Activated T-helper 2 cell treated with anti-CD3 and anti-CD28 coated beads, Interferon-gamma antibody, Interleukin-2, Interleukin-4, amounts not matched to agents 10 μg/mL and 5 μg/mL and 100 μg/mL, durations not matched to agents 14 hours and 24 hours and 36 hours (primary cell): ENCODE measurements at regions not wholly inside any gene's neighbourhood (a gene's known extent, or its start where the extent isn't known, plus 50 kb on each side); places are given as distances from the start of the nearest gene placed in this dataset.

Experiments used
- DNase-seq: peaks from one replicate; pipeline ENCODE4 v3.0.0; 2021; ENCODE audit warnings: low spot score
- H3K27ac Mint-ChIP-seq: one replicate; pipeline ENCODE4 v1.8.0; 2021; ENCODE audit warnings: mixed read lengths
- H3K27me3 Mint-ChIP-seq: one replicate; pipeline ENCODE4 v1.8.0; 2021; ENCODE audit warnings: low read depth, mixed read lengths
- H3K36me3 Mint-ChIP-seq: one replicate; pipeline ENCODE4 v1.8.0; 2021; ENCODE audit warnings: low read depth, mixed read lengths
- H3K4me1 Mint-ChIP-seq: one replicate; pipeline ENCODE4 v1.8.0; 2021; ENCODE audit warnings: low read depth, mixed read lengths
- H3K4me3 Mint-ChIP-seq: one replicate; pipeline ENCODE4 v1.8.0; 2021; ENCODE audit warnings: low read depth, mild to moderate bottlenecking, moderate library complexity, mixed read lengths
- H3K9me3 Mint-ChIP-seq: one replicate; pipeline ENCODE4 v1.8.0; 2021; ENCODE audit warnings: mixed read lengths
- intact Hi-C: fragments of 100-400 bp; cut with micrococcal nuclease; formaldehyde crosslinking; loops from one replicate; pipeline ENCODE4 v1.15.1; 2023

GRCh38 chr6:98526465-98526864 is 307.9 kb upstream of the POU3F2 start:
- no peaks in the 10 kb centered on the region for H3K4me1 Mint-ChIP-seq
- H3K27me3 Mint-ChIP-seq: no peaks in the 10 kb centered on the region
- no peaks in the 10 kb centered on the region for H3K36me3 Mint-ChIP-seq
- no peak overlapping the region for H3K27ac Mint-ChIP-seq
- no peak for DNase-seq
- no peak overlapping the region for H3K4me3 Mint-ChIP-seq
- no peaks in the 10 kb centered on the region for H3K9me3 Mint-ChIP-seq
- intact Hi-C loops: no loop called here

GRCh38 chr6:98529364-98529763 is 305.0 kb upstream of the POU3F2 start:
- no peak overlapping the region for H3K27ac Mint-ChIP-seq
- H3K4me3 Mint-ChIP-seq: no peak overlapping the region
- no peaks in the 10 kb centered on the region for H3K27me3 Mint-ChIP-seq
- no peak for DNase-seq
- intact Hi-C loops: no loop called here
- H3K4me1 Mint-ChIP-seq: no peaks in the 10 kb centered on the region
- no peaks in the 10 kb centered on the region for H3K9me3 Mint-ChIP-seq
- H3K36me3 Mint-ChIP-seq: no peaks in the 10 kb centered on the region

- H3K27me3 Mint-ChIP-seq: no peaks in the 10 kb centered on the region
- intact Hi-C loops: no loop called here
Observed at GRCh38 chr6:98530732-98531131, 303.6 kb upstream of the POU3F2 start.

GRCh38 chr6:98532004-98532403 is 302.4 kb upstream of the POU3F2 start:
- Mint-ChIP-seq H3K4me1 (no peaks in the 10 kb centered on the region), H3K4me3 (no peak overlapping the region), H3K9me3 (no peaks in the 10 kb centered on the region), H3K36me3 (no peaks in the 10 kb centered on the region), H3K27ac (no peak overlapping the region), H3K27me3 (no peaks in the 10 kb centered on the region)
- intact Hi-C loops: no loop called here
- DNase-seq: no peak

More at GRCh38 chr6:98530732-98531131, 303.6 kb upstream of the POU3F2 start:
- Mint-ChIP-seq H3K4me1 (no peaks in the 10 kb centered on the region), H3K36me3 (no peaks in the 10 kb centered on the region), H3K27ac (no peak overlapping the region), H3K4me3 (no peak overlapping the region), H3K9me3 (no peaks in the 10 kb centered on the region)
- no peak for DNase-seq

GRCh38 chr6:98539741-98540140 is 294.6 kb upstream of the POU3F2 start:
- Mint-ChIP-seq H3K9me3 (no peaks in the 10 kb centered on the region), H3K4me1 (no peaks in the 10 kb centered on the region)

GRCh38 chr6:98546376-98546775 is 288.0 kb upstream of the POU3F2 start:
- no peaks in the 10 kb centered on the region for H3K9me3 Mint-ChIP-seq
- no peak for DNase-seq
- no peaks in the 10 kb centered on the region for H3K27me3 Mint-ChIP-seq
- H3K4me3 Mint-ChIP-seq: no peak overlapping the region
- intact Hi-C loops: no loop called here
- H3K4me1 Mint-ChIP-seq: no peaks in the 10 kb centered on the region
- no peaks in the 10 kb centered on the region for H3K36me3 Mint-ChIP-seq
- H3K27ac Mint-ChIP-seq: no peak overlapping the region

More at GRCh38 chr6:98539741-98540140, 294.6 kb upstream of the POU3F2 start:
- intact Hi-C loops: no loop called here
- H3K27me3 Mint-ChIP-seq: no peaks in the 10 kb centered on the region
- DNase-seq: no peak
- no peak overlapping the region for H3K4me3 Mint-ChIP-seq
- no peaks in the 10 kb centered on the region for H3K36me3 Mint-ChIP-seq
- H3K27ac Mint-ChIP-seq: no peak overlapping the region

- no peaks in the 10 kb centered on the region for H3K9me3 Mint-ChIP-seq
- no peaks in the 10 kb centered on the region for H3K36me3 Mint-ChIP-seq
- intact Hi-C loops: no loop called here
Observed at GRCh38 chr6:98547151-98547550, 287.2 kb upstream of the POU3F2 start.

GRCh38 chr6:98547634-98548033 is 286.7 kb upstream of the POU3F2 start:
- H3K27me3 Mint-ChIP-seq: no peaks in the 10 kb centered on the region
- no peaks in the 10 kb centered on the region for H3K4me1 Mint-ChIP-seq
- no peaks in the 10 kb centered on the region for H3K36me3 Mint-ChIP-seq
- no peak overlapping the region for H3K27ac Mint-ChIP-seq
- DNase-seq: no peak
- H3K9me3 Mint-ChIP-seq: no peaks in the 10 kb centered on the region
- H3K4me3 Mint-ChIP-seq: no peak overlapping the region
- intact Hi-C loops: no loop called here

More at GRCh38 chr6:98547151-98547550, 287.2 kb upstream of the POU3F2 start:
- no peak overlapping the region for H3K27ac Mint-ChIP-seq
- H3K4me1 Mint-ChIP-seq: no peaks in the 10 kb centered on the region
- no peaks in the 10 kb centered on the region for H3K27me3 Mint-ChIP-seq
- no peak overlapping the region for H3K4me3 Mint-ChIP-seq
- no peak for DNase-seq

- intact Hi-C loops: no loop called here
- Mint-ChIP-seq H3K27ac (no peak overlapping the region), H3K9me3 (no peaks in the 10 kb centered on the region), H3K36me3 (no peaks in the 10 kb centered on the region), H3K4me1 (no peaks in the 10 kb centered on the region), H3K4me3 (no peak overlapping the region), H3K27me3 (no peaks in the 10 kb centered on the region)
- no peak for DNase-seq
Observed at GRCh38 chr6:98548301-98548700, 286.1 kb upstream of the POU3F2 start.

GRCh38 chr6:98560418-98560817 is 274.0 kb upstream of the POU3F2 start:
- intact Hi-C loops: no loop called here
- no peaks in the 10 kb centered on the region for H3K4me1 Mint-ChIP-seq
- no peak overlapping the region for H3K27ac Mint-ChIP-seq
- no peak for DNase-seq
- no peak overlapping the region for H3K4me3 Mint-ChIP-seq
- no peaks in the 10 kb centered on the region for H3K9me3 Mint-ChIP-seq
- no peaks in the 10 kb centered on the region for H3K27me3 Mint-ChIP-seq
- no peaks in the 10 kb centered on the region for H3K36me3 Mint-ChIP-seq

GRCh38 chr6:98560841-98561240 is 273.5 kb upstream of the POU3F2 start:
- H3K4me3 Mint-ChIP-seq: no peak overlapping the region
- DNase-seq: no peak
- H3K27me3 Mint-ChIP-seq: no peaks in the 10 kb centered on the region
- no peak overlapping the region for H3K27ac Mint-ChIP-seq
- H3K4me1 Mint-ChIP-seq: no peaks in the 10 kb centered on the region
- no peaks in the 10 kb centered on the region for H3K9me3 Mint-ChIP-seq
- H3K36me3 Mint-ChIP-seq: no peaks in the 10 kb centered on the region
- intact Hi-C loops: no loop called here

- H3K4me1 Mint-ChIP-seq: no peaks in the 10 kb centered on the region
- no peaks in the 10 kb centered on the region for H3K27me3 Mint-ChIP-seq
- no peak overlapping the region for H3K27ac Mint-ChIP-seq
- H3K4me3 Mint-ChIP-seq: no peak overlapping the region
- intact Hi-C loops: no loop called here
- no peaks in the 10 kb centered on the region for H3K36me3 Mint-ChIP-seq
- no peak for DNase-seq
- H3K9me3 Mint-ChIP-seq: no peaks in the 10 kb centered on the region
Observed at GRCh38 chr6:98566126-98566525, 268.2 kb upstream of the POU3F2 start.

GRCh38 chr6:98572579-98572978 is 261.8 kb upstream of the POU3F2 start:
- H3K36me3 Mint-ChIP-seq: no peaks in the 10 kb centered on the region
- no peaks in the 10 kb centered on the region for H3K9me3 Mint-ChIP-seq
- DNase-seq: no peak
- intact Hi-C loops: no loop called here
- no peak overlapping the region for H3K4me3 Mint-ChIP-seq
- H3K4me1 Mint-ChIP-seq: no peaks in the 10 kb centered on the region
- H3K27me3 Mint-ChIP-seq: no peaks in the 10 kb centered on the region
- no peak overlapping the region for H3K27ac Mint-ChIP-seq

GRCh38 chr6:98574984-98575383 is 259.4 kb upstream of the POU3F2 start:
- no peaks in the 10 kb centered on the region for H3K27me3 Mint-ChIP-seq
- no peak overlapping the region for H3K4me3 Mint-ChIP-seq
- intact Hi-C loops: no loop called here
- H3K27ac Mint-ChIP-seq: no peak overlapping the region
- no peaks in the 10 kb centered on the region for H3K4me1 Mint-ChIP-seq
- H3K36me3 Mint-ChIP-seq: no peaks in the 10 kb centered on the region
- DNase-seq: no peak
- no peaks in the 10 kb centered on the region for H3K9me3 Mint-ChIP-seq
